ENCODE measurements at regions not wholly inside any gene's neighbourhood (a gene's known extent, or its start where the extent isn't known, plus 50 kb on each side); places are given as distances from the start of the nearest gene placed in this dataset.

DNA sequence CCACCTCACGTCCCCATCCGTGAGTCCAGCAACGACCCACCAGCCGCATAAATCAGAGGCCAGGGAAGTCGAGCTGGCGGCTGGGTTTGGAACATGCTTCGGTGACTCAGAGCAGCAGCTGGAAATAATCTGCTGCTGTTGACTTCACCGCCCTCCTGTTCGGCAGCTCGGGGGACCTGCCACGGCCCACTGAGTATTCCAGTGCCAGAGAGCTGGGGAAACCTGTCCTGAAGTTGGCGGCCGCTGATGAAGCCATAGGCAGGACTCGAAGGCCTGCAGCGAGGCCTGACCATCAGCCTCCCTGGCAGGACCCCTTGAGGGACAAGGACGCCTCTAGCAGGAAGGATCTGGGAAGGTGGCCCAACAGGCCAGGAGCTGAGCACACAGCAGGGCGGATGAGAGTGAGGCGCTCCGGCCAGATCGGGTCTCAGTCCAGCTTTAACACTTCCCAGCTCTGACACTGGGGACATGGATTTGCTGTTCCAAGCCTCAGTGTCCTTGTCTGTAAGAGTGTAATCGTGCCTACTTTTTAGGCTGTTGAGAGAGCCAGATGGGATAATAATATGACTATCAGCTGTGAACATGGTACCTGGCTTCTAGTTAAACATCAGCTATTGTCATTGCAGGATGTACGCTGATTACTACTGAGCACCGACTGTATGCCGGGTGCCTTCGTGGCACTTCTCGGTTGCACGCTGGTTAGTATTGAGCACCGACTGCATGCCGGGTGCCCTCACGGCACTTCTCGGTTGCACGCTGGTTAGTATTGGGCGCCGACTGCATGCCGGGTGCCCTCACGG is 50.4 kb upstream of the CIBAR2 start:
- peaks cover 0 to 6% (median 0%) of the 10 kb centered on the region in 3 donors for H3K9me3 Mint-ChIP-seq
- no peak overlapping the region for H3K27ac Mint-ChIP-seq
- H3K4me1 Mint-ChIP-seq = peaks cover 6 to 10% (median 7%) of the 10 kb centered on the region in 3 donors
- H3K27me3 Mint-ChIP-seq = peaks cover 8% of the 10 kb centered on the region
- peaks cover 3% of the 10 kb centered on the region for H3K36me3 Mint-ChIP-seq
- no peak overlapping the region for H3K4me3 Mint-ChIP-seq

DNA sequence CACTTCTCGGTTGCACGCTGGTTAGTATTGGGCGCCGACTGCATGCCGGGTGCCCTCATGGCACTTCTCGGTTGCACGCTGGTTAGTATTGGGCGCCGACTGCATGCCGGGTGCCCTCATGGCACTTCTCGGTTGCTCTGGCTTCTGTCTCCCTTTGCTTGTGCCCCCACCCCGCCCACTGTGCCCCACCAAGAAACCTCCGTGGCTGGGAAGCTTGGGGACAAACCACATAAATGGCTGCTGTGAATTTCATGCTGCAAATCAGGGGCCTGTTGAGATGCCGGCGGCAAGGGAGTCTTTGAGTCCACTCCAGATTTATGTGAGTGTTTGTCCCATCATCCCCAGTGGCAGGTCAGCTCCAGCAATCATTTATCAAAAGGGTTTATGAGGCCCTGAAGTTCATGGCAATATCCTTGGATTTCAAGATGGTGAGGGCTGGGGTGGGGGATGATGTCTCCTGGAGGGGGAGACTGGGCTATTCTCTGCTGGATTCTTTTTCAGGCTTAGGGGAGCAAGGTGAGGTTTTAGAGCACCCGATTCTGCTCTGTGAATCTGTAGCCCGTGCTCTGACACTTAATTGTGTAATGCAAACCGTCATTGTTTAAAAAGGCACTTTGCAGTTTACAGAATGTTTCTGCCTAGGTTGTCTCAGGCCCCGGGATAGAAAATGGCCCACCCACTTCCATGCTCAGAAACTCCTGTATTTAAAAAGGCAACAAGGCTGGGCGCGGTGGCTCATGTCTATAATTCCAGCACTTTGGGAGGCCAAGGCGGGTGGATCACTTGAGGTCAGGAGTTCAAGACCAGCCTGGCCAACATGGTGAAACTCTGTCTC is 51.2 kb upstream of the CIBAR2 start:
- Mint-ChIP-seq H3K4me1 (peaks cover 0 to 4% (median 1%) of the 10 kb centered on the region in 3 donors), H3K9me3 (peaks cover 0 to 6% (median 0%) of the 10 kb centered on the region in 3 donors), H3K27me3 (peaks cover 10% of the 10 kb centered on the region), H3K4me3 (no peak overlapping the region), H3K36me3 (peaks cover 2% of the 10 kb centered on the region), H3K27ac (no peak overlapping the region)

DNA sequence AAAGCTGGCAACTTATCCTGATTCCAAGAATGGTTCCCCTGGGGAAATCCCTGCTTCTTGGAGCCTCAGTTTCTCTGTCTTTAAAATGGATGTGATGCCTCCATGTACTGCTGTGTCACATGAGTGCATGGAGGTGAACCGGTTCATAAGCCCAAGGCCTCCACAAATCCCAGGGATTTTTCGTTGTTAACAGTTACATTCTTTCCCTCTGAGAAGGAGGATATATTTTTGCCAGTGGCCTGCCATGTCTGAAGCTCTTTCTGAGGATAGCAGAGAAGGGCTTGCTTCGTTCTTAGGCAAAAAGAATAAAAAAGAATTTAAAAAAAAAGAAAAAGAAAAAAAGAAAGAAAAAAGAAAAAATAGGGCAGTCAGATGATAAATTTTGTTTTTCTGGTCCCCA is 52.2 kb upstream of the CIBAR2 start:
- peaks cover 2% of the 10 kb centered on the region for H3K36me3 Mint-ChIP-seq
- H3K4me3 Mint-ChIP-seq = no peak overlapping the region
- H3K27ac Mint-ChIP-seq = no peak overlapping the region
- H3K9me3 Mint-ChIP-seq = peaks cover 0 to 6% (median 0%) of the 10 kb centered on the region in 3 donors
- H3K27me3 Mint-ChIP-seq = peaks cover 9% of the 10 kb centered on the region
- H3K4me1 Mint-ChIP-seq = peaks cover 0 to 4% (median under 1%) of the 10 kb centered on the region in 3 donors

DNA sequence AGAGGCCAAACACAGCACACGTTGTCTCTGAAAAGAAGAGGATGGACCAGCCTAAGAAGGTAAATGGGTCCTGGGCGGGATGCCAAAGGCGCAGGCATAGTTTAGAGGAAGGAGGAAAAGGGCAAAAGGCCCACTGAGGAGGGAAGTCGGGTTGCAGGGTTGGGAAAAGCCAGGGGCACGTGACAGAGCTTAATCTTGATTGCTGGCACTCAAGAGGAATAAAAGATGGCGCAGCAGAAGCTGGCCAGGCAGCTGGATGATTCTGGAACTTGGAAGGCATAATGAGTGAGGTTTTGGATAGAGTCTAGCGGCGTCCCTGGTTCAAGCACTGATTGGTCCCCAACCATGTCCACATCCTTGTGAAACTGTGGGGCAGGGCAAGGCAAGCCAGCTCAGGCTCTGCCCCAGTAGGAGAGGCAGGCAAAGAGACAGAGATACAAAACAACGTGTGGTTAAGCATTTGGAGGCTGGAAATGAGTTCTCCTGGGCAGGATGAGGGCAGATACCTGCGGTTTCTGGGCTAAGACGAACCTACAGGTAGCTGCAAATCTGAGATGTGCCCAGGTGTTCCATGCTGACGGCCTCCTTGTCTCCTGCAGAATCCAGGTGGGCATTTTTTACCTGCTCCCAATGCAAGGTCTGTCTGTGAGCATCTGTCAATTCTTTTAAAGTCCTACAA is 52.7 kb upstream of the CIBAR2 start:
- no peak overlapping the region for H3K4me3 Mint-ChIP-seq
- peaks cover 9% of the 10 kb centered on the region for H3K27me3 Mint-ChIP-seq
- no peak overlapping the region for H3K27ac Mint-ChIP-seq
- peaks cover 2% of the 10 kb centered on the region for H3K36me3 Mint-ChIP-seq
- H3K4me1 Mint-ChIP-seq = peaks cover 0 to 4% (median 0%) of the 10 kb centered on the region in 3 donors
- peaks cover 0 to 6% (median 0%) of the 10 kb centered on the region in 3 donors for H3K9me3 Mint-ChIP-seq

DNA sequence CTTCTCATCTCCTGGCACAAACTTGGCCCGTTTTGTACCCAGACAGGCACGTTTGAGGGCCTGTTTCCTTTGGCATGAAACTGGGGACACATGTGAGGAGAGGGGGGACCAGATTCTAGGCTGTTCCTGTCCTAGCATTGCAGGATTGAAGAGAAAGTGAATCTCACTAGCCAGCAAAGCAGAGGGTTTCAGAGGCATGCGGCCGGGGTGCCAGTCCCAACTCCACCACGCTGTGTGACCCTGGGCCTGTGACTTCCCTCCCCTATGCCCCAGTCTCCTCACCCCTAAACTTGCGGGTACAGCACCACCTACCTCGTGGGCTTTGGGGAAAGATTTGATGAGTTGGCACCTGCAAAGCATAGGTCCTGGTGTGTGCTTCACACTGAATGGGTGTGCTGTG is 53.5 kb upstream of the CIBAR2 start:
- Mint-ChIP-seq H3K27ac (no peak overlapping the region), H3K4me1 (peaks cover 0 to 4% (median 0%) of the 10 kb centered on the region in 3 donors), H3K9me3 (peaks cover 0 to 6% (median 0%) of the 10 kb centered on the region in 3 donors), H3K4me3 (no peak overlapping the region), H3K36me3 (peaks cover 2% of the 10 kb centered on the region), H3K27me3 (peaks cover 12% of the 10 kb centered on the region)

DNA sequence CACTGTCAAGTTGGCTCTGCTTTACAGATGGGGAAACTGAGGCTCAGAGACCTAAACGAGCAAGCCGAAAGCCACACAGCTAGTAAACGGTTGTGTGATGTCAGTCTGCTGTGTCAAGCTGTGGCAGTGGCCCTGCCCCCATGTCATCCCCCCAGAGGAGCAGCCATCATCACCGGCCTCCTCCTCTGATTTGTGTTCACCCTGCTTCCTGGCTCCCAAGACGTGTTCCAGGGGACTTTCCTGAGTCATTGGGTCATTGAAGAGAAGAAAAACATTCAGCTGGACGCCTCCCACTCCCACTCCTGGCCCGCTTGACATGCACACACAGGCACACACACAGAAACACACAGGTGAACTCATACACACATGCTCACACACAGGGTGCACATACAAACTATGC is 54.0 kb upstream of the CIBAR2 start:
- Mint-ChIP-seq H3K4me1 (peaks cover 0 to 4% (median 0%) of the 10 kb centered on the region in 3 donors), H3K4me3 (no peak overlapping the region), H3K36me3 (peaks cover 2% of the 10 kb centered on the region), H3K27me3 (peaks cover 14% of the 10 kb centered on the region), H3K9me3 (peaks cover 0 to 6% (median 0%) of the 10 kb centered on the region in 3 donors), H3K27ac (no peak overlapping the region)

DNA sequence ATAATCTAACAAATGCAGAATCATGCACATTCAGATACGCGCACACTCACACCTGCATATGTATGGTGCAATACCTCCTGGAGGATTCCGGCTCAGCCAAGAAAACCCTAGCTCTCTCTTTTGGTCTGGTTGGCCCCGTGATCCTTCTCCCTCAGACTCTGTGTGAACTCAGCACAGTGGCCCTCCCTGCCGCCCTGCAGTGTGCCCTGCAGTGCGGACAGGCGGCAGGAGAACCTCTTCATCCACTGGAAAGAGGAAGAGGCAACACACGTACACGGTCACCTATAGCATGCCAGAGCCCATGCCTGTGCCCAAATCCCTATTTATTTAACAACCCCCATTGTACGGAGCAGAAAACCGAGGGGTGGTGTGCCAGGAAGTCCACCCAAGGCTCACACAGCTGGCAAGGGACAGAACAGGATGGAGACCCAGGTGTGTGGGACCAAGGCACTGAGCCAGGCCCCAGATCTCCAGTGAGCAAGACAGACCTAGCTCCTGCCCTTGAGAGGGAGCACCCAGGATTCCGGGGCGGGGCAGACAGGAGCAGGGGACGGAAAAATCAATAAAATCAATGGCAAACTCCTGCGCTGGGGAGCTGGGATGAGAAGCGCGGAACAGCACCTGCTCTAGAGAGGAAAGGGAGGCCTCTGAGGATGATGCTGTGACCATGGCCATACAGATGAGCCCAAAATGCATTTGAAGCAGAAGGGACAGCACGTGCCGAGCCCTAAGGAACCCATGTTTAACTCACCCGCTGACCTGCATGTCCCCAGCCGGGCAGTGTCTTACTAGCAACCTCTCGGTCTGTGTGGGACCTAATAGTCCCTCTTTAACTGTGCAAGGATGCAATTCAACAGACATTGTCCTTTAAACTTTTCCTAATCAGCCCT is 54.7 kb upstream of the CIBAR2 start:
- Mint-ChIP-seq H3K36me3 (peaks cover 3% of the 10 kb centered on the region), H3K4me3 (no peak overlapping the region), H3K27ac (no peak overlapping the region), H3K9me3 (no peaks in the 10 kb centered on the region), H3K27me3 (peaks cover 18% of the 10 kb centered on the region), H3K4me1 (peaks cover 0 to 4% (median 0%) of the 10 kb centered on the region in 3 donors)

DNA sequence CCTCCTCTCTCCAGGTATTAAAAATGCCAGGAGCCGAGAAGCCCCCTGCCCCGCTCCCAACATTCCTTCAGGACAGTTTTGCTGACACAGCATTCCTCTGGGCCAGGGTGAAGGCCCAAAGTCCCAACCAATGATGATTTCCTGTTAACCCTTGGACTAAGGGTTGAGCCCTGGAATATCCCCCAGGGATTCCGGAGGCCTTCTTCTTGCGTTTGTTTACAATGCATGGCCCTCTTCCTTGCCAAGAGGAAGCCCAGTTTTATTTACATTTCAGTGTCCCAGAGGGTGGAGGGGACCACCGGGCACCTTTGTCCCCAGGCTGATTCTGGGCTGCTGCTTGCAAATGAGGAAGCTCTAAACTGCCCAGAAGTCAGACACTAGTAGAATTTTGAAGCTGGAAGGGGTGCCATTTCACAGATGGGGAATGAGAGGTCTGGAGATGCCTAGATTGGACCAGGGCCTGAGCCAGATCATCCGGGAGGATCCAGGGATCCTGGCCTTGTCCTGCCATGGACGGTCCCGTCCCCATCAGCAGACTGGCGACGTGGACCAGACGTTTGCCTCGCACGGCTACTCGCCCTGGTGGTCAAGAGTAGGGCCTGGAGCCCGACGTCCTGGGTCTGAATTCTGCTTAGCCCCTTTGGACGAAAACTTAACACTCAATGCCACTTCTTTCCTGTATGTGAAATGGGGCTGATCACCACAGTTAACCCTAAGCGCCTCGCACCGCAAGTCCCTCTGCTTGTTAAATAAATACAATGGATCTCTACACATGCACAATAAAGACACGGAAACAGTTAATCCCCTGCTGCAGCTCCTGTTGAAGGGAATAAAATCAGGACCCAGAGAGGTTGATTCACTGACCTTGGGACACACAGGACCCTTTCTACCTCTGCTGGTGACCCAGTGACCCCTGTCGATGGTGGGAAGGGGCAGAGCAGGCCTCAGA is 55.6 kb upstream of the CIBAR2 start:
- peaks cover 0 to 4% (median 1%) of the 10 kb centered on the region in 3 donors for H3K4me1 Mint-ChIP-seq
- H3K9me3 Mint-ChIP-seq = no peaks in the 10 kb centered on the region
- peaks cover 3% of the 10 kb centered on the region for H3K36me3 Mint-ChIP-seq
- no peak overlapping the region for H3K27ac Mint-ChIP-seq
- H3K4me3 Mint-ChIP-seq = peak overlapping the region in 3 of 4 donors; percentile 49 to 57 (median 52)
- peaks cover 23% of the 10 kb centered on the region for H3K27me3 Mint-ChIP-seq

DNA sequence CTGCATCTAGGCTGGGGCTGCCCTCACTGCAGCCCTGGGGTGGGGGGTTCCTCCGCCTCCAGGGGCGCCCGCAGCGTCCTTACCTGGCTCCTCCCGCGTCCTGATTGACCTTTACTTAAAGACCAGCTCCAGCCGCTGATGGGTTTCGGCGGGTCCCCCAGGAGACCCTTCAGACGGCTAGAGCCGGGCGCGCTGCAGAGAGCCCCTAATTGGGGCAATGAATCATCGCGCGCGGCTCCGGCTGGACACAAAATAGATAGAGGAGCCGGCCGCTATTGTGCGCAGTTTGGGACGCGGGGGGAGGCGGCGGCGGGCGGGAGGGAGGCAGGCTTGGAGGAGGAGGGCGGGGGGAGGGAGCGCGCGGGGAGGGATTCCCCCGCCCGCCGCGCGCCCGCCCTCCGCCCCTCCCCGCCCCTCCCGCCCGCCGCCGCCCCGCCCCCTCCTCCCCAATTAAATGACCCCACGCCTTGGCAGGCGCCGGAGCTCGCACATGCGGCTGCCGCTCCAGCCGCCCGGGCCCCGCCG is 56.5 kb upstream of the CIBAR2 start:
- Mint-ChIP-seq H3K27ac (no peak overlapping the region), H3K27me3 (peaks cover 28% of the 10 kb centered on the region), H3K4me3 (no peak overlapping the region), H3K36me3 (peaks cover 3% of the 10 kb centered on the region), H3K9me3 (no peaks in the 10 kb centered on the region), H3K4me1 (peaks cover 0 to 4% (median 3%) of the 10 kb centered on the region in 3 donors)

DNA sequence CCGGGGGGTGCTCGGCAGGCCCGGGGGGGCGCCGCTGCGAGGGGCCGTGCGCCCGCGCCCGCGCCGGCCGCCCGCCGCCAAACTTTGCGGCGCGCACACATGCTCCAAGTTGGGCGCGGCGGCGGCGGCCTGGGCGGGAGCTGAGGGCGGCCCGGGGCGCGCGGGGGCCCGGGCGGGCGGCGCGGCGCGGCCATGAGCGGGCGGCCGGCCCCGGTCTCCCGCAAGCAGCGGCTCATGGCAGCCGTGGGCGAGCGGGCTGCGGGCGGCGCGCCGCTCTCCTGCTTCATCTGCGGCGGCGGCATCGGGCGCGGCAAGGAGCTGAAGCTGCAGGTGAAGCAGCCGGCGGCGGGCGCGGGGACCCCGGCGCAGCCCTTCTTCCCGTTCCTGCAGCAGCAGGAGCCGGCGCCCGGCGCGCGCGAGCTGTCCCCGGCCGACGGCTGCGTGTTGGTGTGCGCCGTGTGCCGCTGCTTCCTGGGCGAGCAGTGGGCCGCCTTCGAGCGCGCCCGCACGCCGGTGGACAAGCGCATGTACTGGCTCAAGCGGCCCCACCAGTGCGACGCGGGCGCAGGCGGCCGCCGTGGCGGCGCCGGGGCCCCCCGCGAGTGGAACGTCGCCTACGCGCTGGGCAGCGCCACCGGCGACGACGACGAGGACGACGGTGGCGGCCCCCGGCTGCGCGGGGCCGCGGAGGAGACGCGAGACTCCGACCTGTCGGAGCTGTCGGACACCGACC is 57.2 kb upstream of the CIBAR2 start:
- no peak overlapping the region for H3K4me3 Mint-ChIP-seq
- peaks cover 31% of the 10 kb centered on the region for H3K27me3 Mint-ChIP-seq

DNA sequence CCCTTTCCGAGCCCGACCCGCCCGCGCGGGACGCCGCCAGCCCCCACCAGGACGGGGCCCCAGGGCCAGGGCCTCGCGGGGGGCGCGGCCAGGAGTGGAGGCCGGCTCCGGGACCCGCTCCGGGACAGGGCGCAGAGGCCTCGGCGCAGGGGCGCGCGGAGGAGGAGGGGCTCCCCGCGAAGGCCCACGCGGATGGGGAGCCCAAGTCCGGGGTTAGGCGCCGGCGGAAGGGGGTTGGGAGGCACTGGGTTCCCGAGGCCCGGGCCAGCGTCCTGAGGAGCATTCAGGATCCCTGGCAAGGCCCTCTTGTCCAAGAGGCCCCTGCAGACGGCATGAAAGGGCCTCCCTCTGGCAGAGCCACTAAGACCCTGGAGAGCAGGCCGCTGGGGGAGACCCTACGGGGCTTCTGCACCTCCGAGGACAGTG is 57.8 kb upstream of the CIBAR2 start:
- no peak overlapping the region for H3K4me3 Mint-ChIP-seq
- no peaks in the 10 kb centered on the region for H3K9me3 Mint-ChIP-seq
- peaks cover 2% of the 10 kb centered on the region for H3K36me3 Mint-ChIP-seq
- H3K27ac Mint-ChIP-seq = no peak overlapping the region
- peaks cover 33% of the 10 kb centered on the region for H3K27me3 Mint-ChIP-seq
- H3K4me1 Mint-ChIP-seq = peaks cover 0 to 4% (median 3%) of the 10 kb centered on the region in 3 donors

More for the DNA sequence above, 57.2 kb upstream of the CIBAR2 start:
- H3K27ac Mint-ChIP-seq = no peak overlapping the region
- no peaks in the 10 kb centered on the region for H3K9me3 Mint-ChIP-seq
- H3K4me1 Mint-ChIP-seq = peaks cover 0 to 4% (median 3%) of the 10 kb centered on the region in 3 donors
- H3K36me3 Mint-ChIP-seq = peaks cover 3% of the 10 kb centered on the region

DNA sequence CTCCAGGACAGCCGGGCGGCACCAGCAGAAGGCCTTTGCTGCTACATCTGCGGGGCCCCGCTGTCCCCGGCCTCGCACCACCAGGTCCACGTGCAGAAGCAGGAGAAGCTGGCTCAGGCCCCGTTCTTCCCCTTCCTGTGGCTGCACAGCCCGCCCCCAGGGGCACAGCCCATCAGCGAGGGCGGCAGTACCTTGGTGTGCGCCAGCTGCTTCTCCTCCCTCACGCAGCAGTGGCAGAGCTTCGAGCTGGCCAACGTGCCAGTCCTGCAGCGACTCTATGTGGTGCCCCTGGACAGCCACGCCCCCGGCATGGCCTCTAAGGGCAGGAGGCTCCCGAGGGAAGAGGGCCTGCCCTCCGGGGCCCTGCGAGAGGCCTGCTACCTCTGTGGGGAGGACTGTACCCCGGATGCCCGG is 58.3 kb upstream of the CIBAR2 start:
- H3K27ac Mint-ChIP-seq = no peak overlapping the region
- H3K9me3 Mint-ChIP-seq = no peaks in the 10 kb centered on the region
- H3K4me1 Mint-ChIP-seq = peaks cover 0 to 4% (median 3%) of the 10 kb centered on the region in 3 donors
- peaks cover 2% of the 10 kb centered on the region for H3K36me3 Mint-ChIP-seq
- H3K4me3 Mint-ChIP-seq = no peak overlapping the region
- peaks cover 36% of the 10 kb centered on the region for H3K27me3 Mint-ChIP-seq
